OCI-LY3 (cell line): ENCODE measurements at regions not wholly inside any gene's neighbourhood (a gene's known extent, or its start where the extent isn't known, plus 50 kb on each side); places are given as distances from the start of the nearest gene placed in this dataset.

ENCODE experiments used
- CTCF ChIP-seq: fragments of 200-600, 300-600 bp; sonication (generic); IDR thresholded peaks from 2 replicates; pipeline ENCODE4 v1.5.1; 2014; ENCODE audit warnings: antibody characterized with exemption, low read length, low read depth
- EZH2phosphoT487 ChIP-seq: fragments of 200-600 bp; shearing (Covaris generic); IDR thresholded peaks from 2 replicates; pipeline ENCODE4 v1.6.1; 2018; ENCODE audit warnings: antibody characterized with exemption, mixed run types, low read depth

GRCh38 chr2:100676346-100676745 is 113.6 kb downstream of the PDCL3 start:
- TF ChIP-seq EZH2phosphoT487 = no peak
- no peak for TF ChIP-seq CTCF
